Keratinocyte (primary cell): ENCODE measurements at regions not wholly inside any gene's neighbourhood (a gene's known extent, or its start where the extent isn't known, plus 50 kb on each side); places are given as distances from the start of the nearest gene placed in this dataset.

Source experiments
- DNase-seq: peaks from one replicate; pipeline ENCODE4 v3.0.0-alpha.2; 2011; ENCODE audit warnings: low read depth, missing footprints, low spot score
- FAIRE-seq: peaks from 2 replicates; lab custom pipeline; 2011; peaks lifted over from hg19 to GRCh38; lab: Jason Lieb, UNC
- H2AFZ ChIP-seq: 2 replicates; pipeline ENCODE4 v1.6.0; 2012; ENCODE audit warnings: low read length, control low read depth, inconsistent platforms; ENCODE audit not compliant: control insufficient read depth
- H3K27ac ChIP-seq: 2 replicates; pipeline ENCODE4 v1.5.1; 2011; ENCODE audit warnings: low read length; ENCODE audit not compliant: control insufficient read depth, insufficient read depth
- H3K27me3 ChIP-seq: 3 replicates; pipeline ENCODE4 v1.6.0; 2011; ENCODE audit warnings: low read length; ENCODE audit not compliant: control insufficient read depth, insufficient read depth; ENCODE audit errors: extremely low read depth
- H3K36me3 ChIP-seq, 2 experiments: 2 replicates in 1 of 2; 3 replicates in 1 of 2; pipeline ENCODE4 v1.5.1; 2011; ENCODE audit warnings: low read length in 2 of 2, mild to moderate bottlenecking in 1 of 2; ENCODE audit not compliant: control insufficient read depth in 2 of 2, insufficient read depth in 2 of 2; ENCODE audit errors: extremely low read depth in 1 of 2
- H3K4me1 ChIP-seq: 3 replicates; pipeline ENCODE4 v1.5.1; 2011; ENCODE audit warnings: low read length; ENCODE audit not compliant: control insufficient read depth, insufficient read depth; ENCODE audit errors: extremely low read depth
- H3K4me2 ChIP-seq: 3 replicates; pipeline ENCODE4 v1.6.0; 2011; ENCODE audit warnings: low read depth, low read length; ENCODE audit not compliant: control insufficient read depth, insufficient read depth; ENCODE audit errors: extremely low read depth
- H3K4me3 ChIP-seq, 3 experiments: fragments of 200-600 bp in 1 of 3; sonication (generic) in 1 of 3; 2 replicates in 2 of 3; 3 replicates in 1 of 3; pipeline ENCODE4 v1.5.1; 2011 to 2016; ENCODE audit warnings: low read length in 3 of 3, mild to moderate bottlenecking in 3 of 3, control low read depth in 2 of 3, inconsistent platforms in 1 of 3, low read depth in 1 of 3, mixed read lengths in 1 of 3, mixed run types in 1 of 3, moderate library complexity in 1 of 3; ENCODE audit not compliant: control insufficient read depth in 2 of 3, insufficient read depth in 2 of 3; ENCODE audit errors: extremely low read depth in 1 of 3
- H3K79me2 ChIP-seq: 2 replicates; pipeline ENCODE4 v1.6.0; 2012; ENCODE audit warnings: low read length; ENCODE audit not compliant: control insufficient read depth, insufficient read depth
- H3K9ac ChIP-seq: 3 replicates; pipeline ENCODE4 v1.6.0; 2011; ENCODE audit warnings: low read length; ENCODE audit not compliant: control insufficient read depth, insufficient read depth; ENCODE audit errors: extremely low read depth
- H3K9me1 ChIP-seq: 3 replicates; pipeline ENCODE4 v1.6.0; 2011; ENCODE audit warnings: low read length; ENCODE audit not compliant: control insufficient read depth, insufficient read depth; ENCODE audit errors: extremely low read depth
- H3K9me3 ChIP-seq: 2 replicates; pipeline ENCODE4 v1.5.1; 2012; ENCODE audit warnings: low read depth, low read length; ENCODE audit not compliant: control insufficient read depth
- H4K20me1 ChIP-seq: 3 replicates; pipeline ENCODE4 v1.6.0; 2011; ENCODE audit warnings: low read length; ENCODE audit not compliant: control insufficient read depth, insufficient read depth; ENCODE audit errors: extremely low read depth
- EZH2 ChIP-seq: IDR thresholded peaks from one replicate; pipeline ENCODE4 v1.6.1; 2012; ENCODE audit warnings: inconsistent platforms, mild to moderate bottlenecking, low read length, moderate library complexity
- dilution Hi-C: fragments of 300-500 bp; cut with MboI; formaldehyde crosslinking; loops from one replicate; pipeline ENCODE4 v1.7.0; 2020; ENCODE audit warnings: low sequenced_read_pairs; ENCODE audit not compliant: extremely low pct_ligation_motif_present
- TF ChIP-seq, protein P1 (sequence below), 3 experiments: IDR thresholded peaks in 1 of 3; conservative IDR thresholded peaks in 1 of 3; optimal IDR thresholded peaks in 1 of 3; 2 replicates in 2 of 3; 3 replicates in 1 of 3; pipeline versions ENCODE3 to v1.5.1; 2011; ENCODE audit warnings: low read length in 3 of 3, mild to moderate bottlenecking in 3 of 3, moderate library complexity in 2 of 3, control low read depth in 1 of 3, inconsistent platforms in 1 of 3; ENCODE audit not compliant: insufficient read depth in 2 of 3; ENCODE audit errors: extremely low read depth in 1 of 3

DNA sequence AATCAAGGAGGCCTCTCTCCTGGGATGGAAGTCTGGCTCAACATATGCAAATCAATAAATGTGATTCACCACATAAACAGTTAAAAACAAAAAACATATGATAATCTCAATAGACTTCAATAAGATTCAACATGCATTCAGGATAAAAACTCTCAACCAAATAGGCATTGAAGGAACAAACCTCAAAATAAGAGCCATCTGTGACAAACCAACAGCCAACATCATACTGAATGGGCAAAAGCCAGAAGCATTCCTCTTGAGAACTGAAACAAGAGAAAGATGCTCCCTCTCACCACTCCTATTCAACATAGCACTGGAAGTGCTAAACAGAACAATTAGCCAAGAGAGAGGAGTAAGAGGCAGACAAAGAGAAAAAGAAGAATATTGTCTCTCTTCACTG lies 54.0 kb upstream of the SEZ6L start:
- no peaks in the 10 kb centered on the region for H3K4me1 ChIP-seq
- no peaks in the 10 kb centered on the region for H3K27me3 ChIP-seq
- H3K4me3 ChIP-seq, result no peak overlapping the region
- H3K9me1 ChIP-seq, result no peaks in the 10 kb centered on the region
- H2AFZ ChIP-seq, result no peak overlapping the region
- H3K36me3 ChIP-seq, result no peaks in the 10 kb centered on the region
- no peak overlapping the region for H3K9ac ChIP-seq
- no peaks in the 10 kb centered on the region for H3K79me2 ChIP-seq
- H3K9me3 ChIP-seq, result no peaks in the 10 kb centered on the region
- H3K27ac ChIP-seq, result no peak overlapping the region
- no peak overlapping the region for H3K4me2 ChIP-seq
- TF ChIP-seq EZH2, result no peak
- TF ChIP-seq, protein P1, sequence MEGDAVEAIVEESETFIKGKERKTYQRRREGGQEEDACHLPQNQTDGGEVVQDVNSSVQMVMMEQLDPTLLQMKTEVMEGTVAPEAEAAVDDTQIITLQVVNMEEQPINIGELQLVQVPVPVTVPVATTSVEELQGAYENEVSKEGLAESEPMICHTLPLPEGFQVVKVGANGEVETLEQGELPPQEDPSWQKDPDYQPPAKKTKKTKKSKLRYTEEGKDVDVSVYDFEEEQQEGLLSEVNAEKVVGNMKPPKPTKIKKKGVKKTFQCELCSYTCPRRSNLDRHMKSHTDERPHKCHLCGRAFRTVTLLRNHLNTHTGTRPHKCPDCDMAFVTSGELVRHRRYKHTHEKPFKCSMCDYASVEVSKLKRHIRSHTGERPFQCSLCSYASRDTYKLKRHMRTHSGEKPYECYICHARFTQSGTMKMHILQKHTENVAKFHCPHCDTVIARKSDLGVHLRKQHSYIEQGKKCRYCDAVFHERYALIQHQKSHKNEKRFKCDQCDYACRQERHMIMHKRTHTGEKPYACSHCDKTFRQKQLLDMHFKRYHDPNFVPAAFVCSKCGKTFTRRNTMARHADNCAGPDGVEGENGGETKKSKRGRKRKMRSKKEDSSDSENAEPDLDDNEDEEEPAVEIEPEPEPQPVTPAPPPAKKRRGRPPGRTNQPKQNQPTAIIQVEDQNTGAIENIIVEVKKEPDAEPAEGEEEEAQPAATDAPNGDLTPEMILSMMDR (optimal IDR thresholded peaks at IDR 0.05 in 1 of 3, IDR thresholded peaks at IDR 0.05 in 1 of 3, conservative IDR thresholded peaks at IDR 0.05 in 1 of 3; ENCODE audit: extremely low read depth in 1 of 3, insufficient read depth in 2 of 3, low read length in 3 of 3), result no peak
- dilution Hi-C loops, result no loop called here
- no peaks in the 10 kb centered on the region for H4K20me1 ChIP-seq
- DNase-seq, result no peak
- FAIRE-seq, result no peak
